ENCODE measurements at regions not wholly inside any gene's neighbourhood (a gene's known extent, or its start where the extent isn't known, plus 50 kb on each side); places are given as distances from the start of the nearest gene placed in this dataset.
"Not testable (repeated sequence)": the region's sequence is repeated elsewhere in the genome, so short reads cannot be mapped to it uniquely, and the experiment has no call there.

DNA sequence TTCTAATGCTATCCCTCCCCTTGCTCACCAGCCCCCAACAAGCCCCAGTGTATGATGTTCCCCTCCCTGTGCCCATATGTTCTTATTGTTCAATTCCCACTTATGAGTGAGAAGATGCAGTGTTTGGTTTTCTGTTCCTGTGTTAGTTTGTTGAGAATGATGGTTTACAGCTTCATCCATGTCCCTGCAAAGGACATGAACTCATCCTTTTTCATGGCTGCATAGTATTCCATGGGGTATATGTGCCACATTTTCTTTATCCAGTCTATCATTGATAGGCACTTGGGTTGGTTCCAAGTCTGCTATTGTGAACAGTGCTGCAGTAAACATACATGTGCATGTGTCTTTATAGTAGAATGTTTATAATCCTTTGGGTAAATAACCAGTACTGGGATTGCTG is 480.2 kb upstream of the PTCHD4 start:
- not testable (repeated sequence) for DNase-seq

DNA sequence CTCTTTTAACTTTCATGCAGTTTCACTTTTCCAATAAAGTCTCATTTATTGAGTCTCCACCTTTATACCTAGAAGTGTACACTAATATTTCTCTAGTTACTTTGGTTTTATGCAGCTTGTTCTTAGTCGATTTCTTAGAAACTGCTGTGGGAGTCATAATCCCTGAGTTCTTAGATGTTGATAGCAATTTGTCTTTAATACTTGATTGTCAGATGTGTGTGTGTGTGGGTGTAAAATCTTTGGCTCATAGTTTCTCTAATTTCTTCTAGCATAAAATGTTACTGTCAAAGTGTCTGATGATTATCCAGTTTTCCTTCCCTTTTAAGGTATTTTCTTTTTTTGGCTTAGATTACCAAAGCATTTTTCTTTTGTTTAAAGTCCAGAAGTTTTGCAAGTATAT is 473.8 kb upstream of the PTCHD4 start:
- DNase-seq, result no peak

DNA sequence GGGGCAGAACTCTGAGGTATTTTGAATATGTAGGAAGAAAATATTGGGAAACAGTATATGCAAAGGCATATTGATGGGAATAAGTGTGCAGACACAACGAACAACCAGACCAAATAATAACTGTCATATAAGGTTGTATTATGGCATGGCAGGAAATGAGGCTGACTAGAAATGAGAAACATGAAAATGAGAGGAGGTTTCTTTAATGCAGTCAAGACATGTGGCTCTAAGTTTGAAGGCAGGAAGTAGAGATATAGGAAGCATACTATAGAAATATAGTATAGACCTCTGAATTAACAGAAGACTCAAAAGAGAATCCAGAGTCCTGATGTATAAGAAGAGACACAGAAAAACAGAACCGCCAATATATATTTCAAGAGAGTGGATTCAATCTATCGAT is 459.7 kb upstream of the PTCHD4 start:
- DNase-seq, result no peak

DNA sequence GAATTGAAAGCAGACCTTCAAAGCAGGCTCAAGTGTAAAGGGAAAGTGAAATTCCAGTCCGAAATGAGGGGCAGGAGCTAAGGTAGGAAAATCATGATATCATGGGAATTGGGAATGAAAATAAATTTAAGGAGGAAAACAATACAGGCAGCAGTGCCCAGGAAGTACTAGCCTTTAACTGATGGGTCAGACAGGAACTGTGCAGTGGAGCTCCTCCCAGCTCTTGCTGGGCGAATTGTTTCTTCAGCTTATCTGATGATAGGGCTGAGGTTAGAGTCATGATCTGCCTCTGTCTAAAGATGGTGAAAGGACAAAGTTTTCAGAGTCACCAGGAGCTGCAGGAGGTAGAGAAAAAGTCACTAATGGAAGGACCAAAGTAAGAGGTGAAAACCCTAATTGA is 457.9 kb upstream of the PTCHD4 start:
- no peak for DNase-seq

DNA sequence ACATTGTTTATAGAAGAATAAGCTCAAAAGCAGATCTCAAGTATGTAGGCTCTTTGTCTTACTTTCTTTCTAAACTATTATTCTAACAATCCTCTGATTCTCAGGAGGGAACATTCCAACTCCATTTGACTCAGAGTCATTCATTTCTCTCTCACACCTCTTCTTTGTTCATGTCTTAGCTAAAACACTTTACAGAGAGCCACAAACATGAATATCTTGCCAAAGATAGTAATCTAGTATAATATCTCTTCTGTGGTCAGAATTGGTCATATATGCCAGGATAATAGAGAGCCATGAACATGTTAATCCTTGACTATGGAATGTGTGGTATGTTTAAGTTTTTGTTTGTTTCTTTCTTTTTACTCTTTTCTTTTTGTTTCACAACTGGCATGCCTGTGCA is 456.0 kb upstream of the PTCHD4 start:
- DNase-seq, result no peak

DNA sequence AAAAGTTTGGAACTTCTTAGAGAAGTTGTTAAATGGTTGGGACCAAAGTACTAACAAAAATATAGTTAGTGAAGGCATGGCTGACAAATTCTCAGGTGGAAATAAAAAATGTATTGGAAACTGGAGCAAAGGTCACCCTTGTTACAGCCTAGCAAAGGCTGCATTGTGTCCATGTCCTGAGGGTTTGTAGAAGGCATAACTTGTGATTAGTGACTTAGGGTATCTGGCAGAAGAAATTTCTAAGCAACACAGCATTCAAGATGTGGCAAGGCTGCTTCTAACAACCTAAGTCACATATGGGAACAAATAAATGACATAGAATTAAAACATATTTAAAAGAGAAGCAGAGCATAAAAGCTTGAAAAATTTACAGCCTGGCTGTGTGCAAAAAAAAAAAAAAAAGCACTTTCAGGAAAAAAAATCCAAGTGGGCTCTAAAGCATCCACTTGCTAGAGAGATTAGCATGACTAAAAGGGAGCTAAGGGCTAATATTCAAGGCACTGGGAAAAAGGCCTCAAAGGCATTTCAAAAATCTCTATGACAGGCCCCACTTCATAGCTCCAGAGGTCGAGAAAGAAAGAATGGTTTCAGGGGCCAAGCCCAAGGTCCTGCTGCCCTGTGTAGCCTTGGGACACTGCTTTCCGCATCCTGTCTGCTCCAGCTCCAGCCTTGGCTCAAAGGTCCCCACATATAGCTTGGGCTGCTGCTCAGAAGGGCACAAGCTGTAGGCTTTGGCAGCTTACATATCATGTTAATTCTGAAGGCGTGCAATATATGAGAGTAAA is 453.2 kb upstream of the PTCHD4 start:
- no peak for DNase-seq

DNA sequence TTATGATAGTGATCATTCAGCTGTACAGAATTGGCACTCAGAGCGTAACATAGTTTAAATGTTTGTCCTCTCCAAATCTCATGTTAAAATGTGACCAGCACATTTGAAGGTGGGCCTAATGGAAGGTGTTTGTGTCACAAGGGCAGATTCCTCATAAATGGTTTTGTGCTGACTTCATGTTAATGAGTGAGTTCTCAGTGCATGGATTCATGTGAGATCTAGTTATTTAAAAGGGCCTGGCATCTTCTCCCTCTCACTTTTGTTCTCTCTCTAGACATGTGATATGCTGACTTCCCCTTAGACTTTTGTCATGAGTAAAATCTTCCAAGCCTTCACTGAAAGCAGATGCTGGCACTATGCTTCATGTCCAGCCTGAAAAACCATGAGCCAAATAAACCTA is 452.4 kb upstream of the PTCHD4 start:
- no peak for DNase-seq

DNA sequence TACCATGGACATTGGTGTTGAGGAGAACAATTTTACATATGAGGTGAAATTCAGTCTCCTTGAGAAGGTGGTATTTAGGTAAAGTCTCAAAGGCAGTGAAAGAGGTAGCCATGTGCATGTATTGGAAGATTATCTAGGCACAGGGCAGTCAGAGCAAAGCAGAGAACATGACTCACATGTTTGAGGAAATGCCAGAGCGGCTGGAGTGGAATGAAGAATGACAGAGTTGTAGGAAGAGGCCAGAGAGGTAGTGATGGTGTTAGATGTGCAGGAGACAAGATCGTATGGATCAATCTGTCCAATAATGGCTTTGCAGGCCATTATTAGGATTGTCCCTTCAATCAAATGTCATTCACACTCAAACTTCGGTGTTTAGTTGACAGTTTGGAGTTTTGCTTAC is 449.4 kb upstream of the PTCHD4 start:
- no peak for DNase-seq

DNA sequence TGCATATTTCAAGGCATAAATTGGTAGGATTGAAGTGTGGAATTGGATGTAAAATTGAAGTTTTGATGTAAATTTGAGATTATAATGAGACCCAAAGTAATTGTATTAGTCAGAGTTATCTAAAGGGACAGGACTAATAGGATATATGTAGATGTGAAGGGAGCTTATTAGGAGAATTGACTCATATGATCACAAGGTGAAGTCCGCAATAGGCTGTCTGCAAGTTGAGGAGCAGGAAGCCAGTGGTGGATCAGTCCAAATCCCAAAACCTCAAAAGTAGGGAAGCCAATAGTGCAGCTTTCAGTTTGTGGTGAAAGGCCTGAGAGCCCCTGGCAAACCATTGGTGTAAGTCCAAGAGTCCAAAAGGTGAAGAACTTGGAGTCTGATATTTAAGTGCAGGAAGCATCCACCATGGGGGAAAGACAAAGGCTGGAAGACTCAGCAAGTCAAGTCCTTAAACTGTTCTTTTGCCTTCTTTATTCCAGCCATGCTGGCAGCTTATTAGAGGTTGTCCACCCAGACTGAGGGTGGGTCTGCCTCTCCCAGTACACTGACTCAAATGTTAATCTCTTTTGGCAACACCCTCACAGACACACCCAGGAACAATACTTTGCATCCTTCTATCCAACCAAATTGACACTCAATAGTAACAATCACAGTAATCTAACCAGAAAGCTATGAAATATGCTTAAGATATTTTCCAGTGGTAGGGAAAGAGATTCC is 442.6 kb upstream of the PTCHD4 start:
- no peak for DNase-seq

DNA sequence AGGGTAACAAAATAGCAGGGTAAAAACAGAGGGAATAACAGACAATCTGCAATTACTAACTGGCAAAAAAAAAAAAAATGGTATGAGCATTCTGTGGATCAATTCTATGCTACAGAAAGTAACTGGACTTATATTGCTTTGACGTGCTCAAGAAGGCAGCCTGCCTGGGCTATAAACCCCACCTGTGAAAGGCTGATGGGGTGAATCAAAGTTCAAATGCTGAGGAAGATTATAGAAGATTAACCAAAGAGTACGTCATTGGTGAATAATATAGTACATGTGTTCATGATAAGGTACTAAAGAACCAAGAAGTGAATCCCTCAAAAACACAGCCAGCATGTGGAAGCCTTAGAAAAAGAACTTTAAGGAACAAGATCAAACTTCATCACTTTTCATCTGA is 441.9 kb upstream of the PTCHD4 start:
- DNase-seq, result no peak

DNA sequence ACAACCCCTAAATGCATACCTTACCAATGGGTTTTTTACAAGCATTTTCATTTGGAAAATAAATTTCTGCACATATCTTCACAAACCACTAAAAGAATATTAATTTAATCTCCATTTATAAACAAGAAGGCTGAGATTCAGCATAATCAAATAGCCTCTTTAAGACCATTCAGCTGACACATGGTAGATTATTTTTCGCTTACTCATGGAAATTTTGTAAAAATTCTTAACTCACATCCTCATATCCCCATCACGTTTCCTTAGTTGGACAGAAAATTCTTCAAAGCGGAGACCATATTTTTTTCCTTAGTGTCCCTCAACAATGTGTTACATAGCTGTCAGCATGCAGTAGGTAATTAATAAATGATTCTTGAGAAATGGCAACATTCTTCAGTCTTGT is 439.6 kb upstream of the PTCHD4 start:
- no peak for DNase-seq

DNA sequence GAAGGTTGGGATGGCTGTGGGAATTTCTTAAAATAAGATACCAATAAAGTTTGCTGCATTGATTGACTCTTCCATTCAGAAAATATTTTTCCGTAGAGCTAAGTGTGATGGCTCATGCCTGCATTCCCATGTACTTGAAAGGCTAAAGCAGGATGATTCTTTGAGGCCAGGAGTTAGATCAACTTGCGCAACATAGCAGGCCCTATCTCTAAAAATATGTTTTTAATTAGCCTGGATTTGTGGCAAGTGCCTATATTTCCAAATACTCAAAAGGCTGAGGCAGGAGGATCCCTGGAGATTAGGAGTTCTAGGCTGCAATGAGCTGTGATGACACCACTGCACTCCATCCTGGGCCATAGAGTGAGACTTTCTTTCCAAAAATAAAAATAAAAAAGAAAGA is 431.2 kb upstream of the PTCHD4 start:
- no peak for DNase-seq

DNA sequence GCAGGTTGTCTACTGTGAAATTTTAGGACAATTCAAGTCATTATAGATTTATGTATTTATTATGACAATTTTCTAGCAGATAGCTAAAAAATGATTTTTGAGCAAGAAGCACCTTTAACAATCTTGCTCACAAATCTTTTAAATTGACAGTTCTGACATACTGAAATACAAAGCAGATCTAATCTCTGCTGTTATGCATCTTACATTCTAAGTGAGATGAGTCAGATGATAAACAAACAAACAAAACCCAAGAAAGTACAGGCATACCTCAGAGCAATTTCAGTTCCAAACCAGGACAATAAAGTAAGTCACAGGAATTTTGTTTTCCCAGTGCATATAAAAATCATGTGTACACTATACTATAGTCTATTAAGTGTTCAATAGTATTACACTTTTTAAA is 430.7 kb upstream of the PTCHD4 start:
- DNase-seq, result no peak

DNA sequence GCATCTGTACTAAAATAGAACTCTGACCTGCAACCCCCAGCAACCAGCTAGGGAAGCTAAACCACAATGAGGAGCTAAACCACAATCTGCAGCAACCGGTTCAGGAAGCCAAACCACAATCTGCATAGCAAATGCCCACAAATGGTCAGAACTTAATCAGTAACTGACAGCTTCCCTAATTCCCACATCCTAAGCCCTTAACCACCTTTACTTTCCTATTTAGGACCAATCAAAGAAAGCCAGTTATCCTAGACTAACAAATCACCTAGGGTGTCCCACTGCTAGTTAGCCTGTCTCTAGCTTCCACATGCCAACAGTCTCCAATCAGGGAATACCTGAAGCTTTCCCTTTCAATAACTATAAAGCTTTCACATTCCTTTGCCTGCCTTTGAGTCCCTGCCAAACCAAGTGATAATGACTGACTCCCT is 424.6 kb upstream of the PTCHD4 start:
- no peak for DNase-seq

DNA sequence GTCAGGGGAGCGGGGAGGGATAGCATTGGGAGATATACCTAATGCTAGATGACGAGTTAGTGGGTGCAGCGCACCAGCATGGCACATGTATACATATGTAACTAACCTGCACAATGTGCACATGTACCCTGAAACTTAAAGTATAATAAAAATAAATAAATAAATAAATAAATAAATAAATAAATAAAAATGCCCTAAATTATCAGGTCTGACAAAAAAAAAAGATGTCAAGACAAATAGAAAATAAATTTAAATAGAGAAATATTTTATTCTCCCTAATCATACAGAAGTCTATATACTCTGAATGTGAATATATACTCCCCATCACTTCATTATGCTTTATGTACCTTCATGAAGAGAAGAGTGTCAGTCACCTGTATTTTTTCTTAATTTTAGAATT is 420.0 kb upstream of the PTCHD4 start:
- not testable (repeated sequence) for DNase-seq

DNA sequence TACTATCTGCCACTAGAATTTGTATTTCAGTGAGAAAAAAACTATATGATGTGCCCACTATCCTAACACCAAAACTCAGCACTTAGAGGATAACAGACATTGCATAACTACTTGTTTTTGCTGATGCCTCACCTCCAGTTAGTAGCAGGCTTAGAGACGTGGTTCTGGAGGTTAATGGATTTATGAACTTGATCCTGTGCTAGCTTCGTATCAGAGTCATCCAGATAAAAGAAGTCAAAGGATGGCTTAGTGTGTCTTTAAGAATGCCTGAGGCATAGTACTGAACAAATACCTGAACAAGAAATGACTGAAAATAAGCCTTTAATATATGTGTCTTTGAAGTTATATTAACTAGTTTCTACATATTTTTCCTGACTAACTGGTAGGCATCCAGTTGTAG is 414.9 kb upstream of the PTCHD4 start:
- DNase-seq, result no peak

DNA sequence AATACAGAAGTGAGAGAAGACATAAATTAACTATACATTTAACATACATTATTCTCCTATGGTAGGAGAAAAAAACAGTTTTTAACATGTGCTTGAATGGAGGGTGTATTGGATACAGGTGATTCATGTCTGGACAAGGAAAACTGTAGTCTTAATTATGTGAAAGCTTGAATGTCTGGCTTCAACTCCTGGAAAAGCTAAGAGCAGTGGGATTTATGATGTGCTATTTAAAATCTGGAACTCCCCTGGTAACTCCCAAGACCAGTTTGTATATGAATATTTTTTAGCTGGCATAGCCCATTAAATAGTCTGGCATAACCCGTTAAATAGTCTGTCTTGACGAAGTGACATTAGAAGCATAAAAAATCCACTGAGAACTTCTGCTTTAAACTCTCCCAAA is 410.0 kb upstream of the PTCHD4 start:
- DNase-seq, result no peak

DNA sequence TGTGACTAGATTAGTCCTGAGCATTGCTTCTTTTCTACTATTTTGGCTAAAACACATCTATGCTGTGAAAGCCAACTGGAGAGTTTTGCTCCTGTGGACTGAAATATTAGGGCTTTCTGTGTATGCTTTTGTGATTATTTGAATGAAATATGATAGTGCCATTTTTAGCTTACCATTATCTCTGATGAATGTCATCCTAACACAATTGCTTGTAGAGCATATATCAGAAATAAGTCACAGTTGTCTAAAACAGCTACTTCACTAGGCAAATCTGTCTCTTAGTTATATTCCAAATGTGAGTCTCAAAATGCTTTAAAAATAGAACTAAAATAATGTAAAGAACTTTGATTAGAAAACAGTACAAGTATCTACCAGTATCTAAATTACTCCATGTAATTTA is 401.4 kb upstream of the PTCHD4 start:
- DNase-seq, result no peak

DNA sequence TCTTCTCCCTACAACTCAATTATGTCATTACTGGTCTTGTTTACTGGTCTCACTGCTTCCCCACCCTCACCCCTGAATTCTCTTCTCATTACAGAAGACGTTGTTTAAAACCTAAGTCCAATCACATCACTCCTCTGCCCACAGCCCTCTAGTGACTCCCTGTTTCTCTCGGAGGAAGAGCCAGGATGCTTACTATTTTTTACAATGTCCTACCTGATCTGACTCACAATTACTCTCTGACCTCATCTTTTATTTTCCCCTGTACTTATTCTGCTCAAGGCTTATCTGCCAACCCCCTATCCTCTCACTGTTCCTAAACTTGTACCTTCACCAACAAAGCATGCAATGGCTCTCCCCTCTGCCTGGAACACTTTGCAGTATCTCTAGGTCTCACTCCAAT is 400.4 kb upstream of the PTCHD4 start:
- no peak for DNase-seq

DNA sequence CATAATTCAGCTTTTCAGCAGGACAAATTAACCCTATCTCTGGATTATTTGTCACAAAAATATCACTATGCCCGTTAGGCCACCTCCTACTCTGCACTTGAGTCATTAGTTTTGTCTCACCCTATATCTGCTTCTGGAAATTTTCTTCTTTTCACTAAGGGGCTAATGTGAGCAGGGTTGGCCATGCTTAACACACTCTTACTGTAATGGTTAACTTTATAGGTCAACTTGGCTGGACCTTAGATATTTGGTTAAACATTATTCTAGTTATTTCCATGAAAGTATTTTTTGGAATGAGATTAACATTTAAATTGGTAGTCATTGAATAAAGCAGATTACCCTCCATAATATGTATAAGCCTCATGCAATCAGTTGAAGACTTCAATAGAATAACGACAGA is 394.6 kb upstream of the PTCHD4 start:
- DNase-seq, result no peak

DNA sequence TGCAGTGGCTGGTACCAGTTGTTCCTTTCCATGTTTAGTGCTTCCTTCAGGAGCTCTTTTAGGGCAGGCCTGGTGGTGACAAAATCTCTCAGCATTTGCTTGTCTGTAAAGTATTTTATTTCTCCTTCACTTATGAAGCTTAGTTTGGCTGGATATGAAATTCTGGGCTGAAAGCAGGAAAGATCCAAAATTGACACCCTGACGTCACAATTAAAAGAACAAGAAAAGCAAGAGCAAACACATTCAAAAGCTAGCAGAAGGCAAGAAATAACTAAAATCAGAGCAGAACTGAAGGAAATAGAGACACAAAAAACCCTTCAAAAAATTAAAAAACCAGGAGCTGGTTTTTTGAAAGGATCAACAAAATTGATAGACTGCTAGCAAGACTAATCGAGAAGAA is 382.4 kb upstream of the PTCHD4 start:
- not testable (repeated sequence) for DNase-seq

DNA sequence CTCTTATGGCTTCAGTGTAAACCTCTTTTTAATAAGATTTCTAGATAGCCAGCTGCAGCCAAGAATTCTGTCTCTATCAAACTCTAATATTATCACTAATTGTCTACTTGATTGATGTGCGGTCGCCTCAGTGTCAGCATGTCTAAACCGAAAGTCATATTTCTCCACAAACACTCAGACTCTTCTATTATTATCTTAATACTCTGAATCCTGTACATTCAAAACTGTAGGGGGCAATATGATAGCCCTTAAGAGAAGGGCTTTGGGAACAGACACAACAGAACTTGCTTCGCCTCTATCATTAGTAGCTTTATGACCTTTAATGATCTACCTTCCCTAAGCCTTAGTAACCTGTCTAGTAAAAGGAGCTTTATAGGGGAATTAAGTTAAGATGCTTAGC is 379.7 kb upstream of the PTCHD4 start:
- DNase-seq, result no peak

DNA sequence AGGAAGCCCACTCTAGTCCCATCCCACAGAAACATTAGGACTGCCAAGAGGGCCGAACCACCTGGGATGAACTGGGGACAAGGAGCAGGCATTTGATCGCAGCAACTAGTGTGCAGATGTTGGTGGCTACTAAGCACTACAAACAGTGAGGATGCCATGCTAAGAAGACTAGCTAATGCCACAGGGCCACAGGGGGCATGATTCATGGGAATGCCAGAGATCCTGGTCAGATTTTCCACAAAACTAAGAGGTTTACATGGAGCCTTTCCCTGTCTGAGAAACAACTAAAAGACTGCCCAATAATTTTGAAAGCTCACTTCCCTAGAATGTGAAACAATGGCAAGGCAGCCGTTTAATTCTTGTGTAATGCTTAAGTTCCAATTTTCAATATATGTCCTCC is 375.9 kb upstream of the PTCHD4 start:
- no peak for DNase-seq

DNA sequence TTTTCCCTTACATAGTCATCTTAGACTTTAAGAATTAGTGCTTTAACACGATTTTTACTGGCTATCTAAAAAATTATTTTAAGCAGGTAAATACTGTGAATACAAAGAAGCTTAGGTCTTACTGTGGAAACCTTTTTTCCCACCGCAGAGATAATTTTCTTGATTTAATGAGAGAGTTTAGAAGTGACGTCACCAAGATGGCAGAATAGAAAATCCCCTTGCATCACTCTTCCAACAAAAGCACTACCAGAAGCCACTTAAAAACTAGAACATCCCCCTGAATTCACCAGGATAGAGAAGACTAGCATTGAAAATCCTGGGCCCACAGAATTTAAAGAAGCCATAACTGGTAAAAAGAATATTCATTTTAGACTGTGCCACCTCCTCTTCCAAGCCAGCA is 375.4 kb upstream of the PTCHD4 start:
- no peak for DNase-seq

DNA sequence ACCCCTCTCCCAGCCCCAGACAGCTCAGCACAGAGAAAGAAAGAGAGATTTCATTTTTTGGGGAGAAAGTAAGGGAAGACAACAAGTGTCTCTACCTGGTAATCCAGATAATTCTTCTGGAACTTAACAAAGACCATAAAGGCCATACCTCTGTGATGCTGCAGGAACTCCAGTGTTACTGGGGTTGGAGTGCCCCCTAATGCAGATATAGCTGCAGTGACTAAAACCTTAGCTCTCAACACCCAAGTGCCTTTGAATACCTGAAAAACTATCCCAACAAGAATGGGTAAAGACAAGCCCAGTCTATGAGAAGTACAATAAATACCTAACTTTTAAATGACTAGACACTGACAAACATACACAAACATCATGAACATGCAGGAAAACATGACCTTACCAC is 365.3 kb upstream of the PTCHD4 start:
- no peak for DNase-seq

All from suppressor macrophage (primary cell).